HepG2 (cell line): ENCODE measurements at regions not wholly inside any gene's neighbourhood (a gene's known extent, or its start where the extent isn't known, plus 50 kb on each side); places are given as distances from the start of the nearest gene placed in this dataset.

Experiments
- ATAC-seq: fragments of 200-7000 bp; cut with Tn5 transposase; 3 replicates; pipeline ENCODE4 v1.9.1; 2020; ENCODE audit warnings: mild to moderate bottlenecking, moderate library complexity
- BruUV-seq: library from RNA; stranded (reverse); fragments of 400-500 nt; replicated peaks from 2 replicates; lab custom pipeline; 2021; lab: Mats Ljungman, UMichigan
- CTCF ChIA-PET: fragments of 300-600 bp; formaldehyde crosslinking; extraction: SDS; loops from one replicate; lab custom pipeline; 2021; ENCODE audit warnings: low total read pairs, inconsistent platforms, low intra/inter-chr PET ratio; lab: Yijun Ruan, JAX
- POLR2A ChIA-PET: fragments of 350-600 bp; sonication (Branson Sonifier 250); formaldehyde crosslinking; loops from one replicate; lab custom pipeline; 2020; ENCODE audit warnings: antibody characterized with exemption, inconsistent platforms; lab: Yijun Ruan, JAX
- DNase-seq: peaks from one replicate; pipeline ENCODE4 v3.0.0-alpha.2; 2015; ENCODE audit warnings: low spot score
- FAIRE-seq: peaks from 3 replicates; lab custom pipeline; 2011; peaks lifted over from hg19 to GRCh38; lab: Jason Lieb, UNC
- H2AFZ ChIP-seq: one replicate; pipeline ENCODE4 v1.6.1; 2011; ENCODE audit warnings: low read length, inconsistent platforms
- H3K27ac ChIP-seq: fragments of 300-600 bp; 3 replicates; pipeline ENCODE4 v1.8.0; 2011; ENCODE audit warnings: mixed run types, mild to moderate bottlenecking, mixed read lengths, low read length, inconsistent platforms; ENCODE audit not compliant: insufficient read depth; ENCODE audit errors: extremely low read length
- H3K27me3 ChIP-seq, 2 experiments: fragments of 200-600 bp in 1 of 2; 2 replicates in 1 of 2; 3 replicates in 1 of 2; pipeline versions ENCODE4 v1.6.0 to v1.8.0; 2011; ENCODE audit warnings: low read length in 2 of 2, mild to moderate bottlenecking in 2 of 2, moderate library complexity in 2 of 2, inconsistent platforms in 1 of 2; ENCODE audit not compliant: insufficient read depth in 2 of 2, control insufficient read depth in 1 of 2
- H3K36me3 ChIP-seq, 2 experiments: fragments of 200-600 bp in 1 of 2; replicated peaks in 1 of 2; 2 replicates in 1 of 2; 3 replicates in 1 of 2; pipeline versions ENCODE4 v1.5.1 to v1.8.0; 2011; ENCODE audit warnings: low read length in 2 of 2, inconsistent platforms in 1 of 2; ENCODE audit not compliant: insufficient read depth in 2 of 2, control insufficient read depth in 1 of 2
- H3K4me1 ChIP-seq: 2 replicates; pipeline ENCODE4 v1.5.1; 2012; ENCODE audit warnings: low read length, inconsistent platforms; ENCODE audit not compliant: insufficient read depth
- H3K4me2 ChIP-seq: 2 replicates; pipeline ENCODE4 v1.6.0; 2011; ENCODE audit warnings: low read depth, low read length, inconsistent platforms
- H3K4me3 ChIP-seq, 3 experiments: fragments of 200-600 bp in 1 of 3; sonication (generic), shearing (Covaris generic) in 1 of 3; replicated peaks in 1 of 3; 2 replicates each; pipeline ENCODE4 v1.5.1; 2011 to 2016; ENCODE audit warnings: low read length in 3 of 3, inconsistent platforms in 2 of 3, low read depth in 2 of 3, mild to moderate bottlenecking in 2 of 3, control low read depth in 1 of 3, mixed read lengths in 1 of 3; ENCODE audit not compliant: insufficient read depth in 1 of 3
- H3K79me2 ChIP-seq: one replicate; pipeline ENCODE4 v1.6.1; 2011; ENCODE audit warnings: low read length, inconsistent platforms; ENCODE audit not compliant: insufficient read depth
- H3K9ac ChIP-seq: 2 replicates; pipeline ENCODE4 v1.6.0; 2011; ENCODE audit warnings: mild to moderate bottlenecking, low read depth, low read length, inconsistent platforms; ENCODE audit not compliant: insufficient read depth
- H3K9me3 ChIP-seq: 2 replicates; pipeline ENCODE4 v1.5.1; 2012; ENCODE audit warnings: mild to moderate bottlenecking, low read length
- H4K20me1 ChIP-seq: 2 replicates; pipeline ENCODE4 v1.6.0; 2011; ENCODE audit warnings: inconsistent platforms, mild to moderate bottlenecking, low read length, moderate library complexity; ENCODE audit not compliant: insufficient read depth
- CEBPB ChIP-seq: IDR thresholded peaks from 2 replicates; pipeline ENCODE4 v1.6.1; 2011; ENCODE audit warnings: low read depth, low read length, improper control_type of control experiment, borderline replicate concordance
- GTF3A ChIP-seq: sonication (generic); formaldehyde crosslinking; conservative IDR thresholded peaks from 2 replicates; pipeline ENCODE4 v1.4.0; 2020; ENCODE audit warnings: mild to moderate bottlenecking, missing genetic modification reagents
- HMGA1 ChIP-seq: sonication (generic); formaldehyde crosslinking; conservative IDR thresholded peaks from 2 replicates; pipeline ENCODE4 v1.4.0; 2020; ENCODE audit warnings: missing genetic modification reagents
- MIXL1 ChIP-seq: IDR thresholded peaks from 2 replicates; pipeline ENCODE4 v1.6.1; 2016
- MNT ChIP-seq: fragments of 450-650 bp; IDR thresholded peaks from 2 replicates; pipeline ENCODE4 v1.6.1; 2016
- NONO ChIP-seq, 2 experiments: fragments of 450-650 bp in 1 of 2; sonication (generic) in 1 of 2; formaldehyde crosslinking in 1 of 2; IDR thresholded peaks in 1 of 2; conservative IDR thresholded peaks in 1 of 2; 2 replicates each; pipeline versions ENCODE4 v1.6.1 to v1.8.0; 2017 to 2022; ENCODE audit warnings: mild to moderate bottlenecking in 1 of 2, missing genetic modification reagents in 1 of 2, moderate library complexity in 1 of 2
- NR2F2 ChIP-seq: IDR thresholded peaks from 2 replicates; pipeline ENCODE4 v1.6.1; 2012; ENCODE audit warnings: low read depth, inconsistent platforms, borderline replicate concordance
- RBFOX2 ChIP-seq: fragments of 200-400 bp; formaldehyde crosslinking; IDR thresholded peaks from 2 replicates; pipeline ENCODE4 v1.6.1; 2017; ENCODE audit warnings: low read depth, mild to moderate bottlenecking, low read length
- YEATS2 ChIP-seq: sonication (generic); formaldehyde crosslinking; IDR thresholded peaks from 2 replicates; pipeline ENCODE4 v1.4.0; 2020; ENCODE audit warnings: missing genetic modification reagents, borderline replicate concordance
- ZBED4 ChIP-seq: sonication (generic); formaldehyde crosslinking; IDR thresholded peaks from 2 replicates; pipeline ENCODE4 v1.4.0; 2020; ENCODE audit warnings: missing genetic modification reagents, borderline replicate concordance
- ZBTB42 ChIP-seq: sonication (generic); formaldehyde crosslinking; IDR thresholded peaks from 2 replicates; pipeline ENCODE4 v1.5.0; 2020; ENCODE audit warnings: mild to moderate bottlenecking, missing genetic modification reagents
- WGBS: methylation state at CpG from one replicate; pipeline ENCODE4 v1.1.6; 2017; ENCODE audit warnings: low lambda C conversion rate; 5-methylcytosine and 5-hydroxymethylcytosine counted together
- in situ Hi-C: cut with HindIII; loops from 2 replicates; pipeline ENCODE4 v1.10.0; 2017; ENCODE audit warnings: low pct_unique_long_range_greater_than_20kb; ENCODE audit not compliant: extremely low pct_ligation_motif_present
- intact Hi-C: fragments of 100-400 bp; cut with micrococcal nuclease; formaldehyde crosslinking; loops from one replicate; pipeline ENCODE4 v1.10.0; 2022; ENCODE audit not compliant: unreplicated experiment

GRCh38 chr6:112909781-112910180, 562.7 kb downstream of the RFPL4B start (continued):
- no peak for TF ChIP-seq ZBED4 (CRISPR knock-in tag)
- no peak for TF ChIP-seq CEBPB
- no peak for TF ChIP-seq MIXL1 (CRISPR knock-in tag)
- TF ChIP-seq YEATS2: no peak
- TF ChIP-seq GTF3A: no peak
- TF ChIP-seq HMGA1 (CRISPR knock-in tag): no peak
- TF ChIP-seq MNT: no peak

- no TSS peak for BruUV-seq
Observed at GRCh38 chr6:112910256-112910655, 563.1 kb downstream of the RFPL4B start.

More at GRCh38 chr6:112910256-112910655, 563.1 kb downstream of the RFPL4B start:
- no peak overlapping the region for H3K27ac ChIP-seq
- no peak overlapping the region for H3K9ac ChIP-seq
- no peak for DNase-seq
- no peaks in the 10 kb centered on the region for H3K9me3 ChIP-seq
- ChIA-PET CTCF (no interaction called here), POLR2A (no interaction called here)
- no peaks in the 10 kb centered on the region for H3K79me2 ChIP-seq
- H4K20me1 ChIP-seq: no peaks in the 10 kb centered on the region
- no peaks in the 10 kb centered on the region for H3K27me3 ChIP-seq
- TF ChIP-seq RBFOX2 (no peak), ZBTB42 (CRISPR knock-in tag) (no peak), NR2F2 (no peak), NONO (IDR thresholded peaks at IDR 0.05) (no peak), NONO (CRISPR knock-in tag; conservative IDR thresholded peaks at IDR 0.05) (no peak)
- intact Hi-C loops: no loop called here
- in situ Hi-C loops: no loop called here
- H3K36me3 ChIP-seq: no peaks in the 10 kb centered on the region
- no peak overlapping the region for H3K4me2 ChIP-seq
- H3K4me3 ChIP-seq: no peak overlapping the region
- no peak overlapping the region for H2AFZ ChIP-seq
- FAIRE-seq: no peak
- WGBS: 6% methylated on average over 2 of the region's 2 CpGs
- H3K4me1 ChIP-seq: no peaks in the 10 kb centered on the region
- ATAC-seq: no peak
